SK-N-SH treated with all-trans-retinoic acid at 6 μM for 48 hours (cell line): ENCODE measurements at regions not wholly inside any gene's neighbourhood (a gene's known extent, or its start where the extent isn't known, plus 50 kb on each side); places are given as distances from the start of the nearest gene placed in this dataset.

ENCODE experiments used
- ATAC-seq: fragments of 200-7000 bp; cut with Tn5 transposase; 3 replicates; pipeline ENCODE4 v1.9.1; 2020; ENCODE audit warnings: mild to moderate bottlenecking, moderate library complexity
- ARNTL ChIP-seq: fragments of 450-650 bp; formaldehyde crosslinking; IDR thresholded peaks from 2 replicates; pipeline ENCODE4 v1.5.0; 2020; ENCODE audit warnings: low read depth, mild to moderate bottlenecking, moderate library complexity, borderline replicate concordance
- BACH2 ChIP-seq: fragments of 250-450 bp; sonication (Bioruptor Pico); IDR thresholded peaks from 2 replicates; pipeline ENCODE4 v1.9.0; 2021; ENCODE audit warnings: mild to moderate bottlenecking, borderline replicate concordance
- CREB5 ChIP-seq: fragments of 250-450 bp; sonication (Bioruptor Pico); IDR thresholded peaks from 2 replicates; pipeline ENCODE4 v1.5.1; 2020; ENCODE audit warnings: low read depth, mild to moderate bottlenecking, moderate library complexity
- CSDC2 ChIP-seq: fragments of 250-450 bp; sonication (Bioruptor Pico); IDR thresholded peaks from 2 replicates; pipeline ENCODE4 v1.5.0; 2020; ENCODE audit warnings: mild to moderate bottlenecking, moderate library complexity
- CSRNP3 ChIP-seq: fragments of 250-450 bp; sonication (Bioruptor Pico); IDR thresholded peaks from 2 replicates; pipeline ENCODE4 v1.5.1; 2021; ENCODE audit warnings: mild to moderate bottlenecking, moderate library complexity
- ESRRG ChIP-seq: fragments of 250-450 bp; sonication (Bioruptor Pico); IDR thresholded peaks from 2 replicates; pipeline ENCODE4 v1.6.1; 2021; ENCODE audit warnings: mild to moderate bottlenecking
- ISL1 ChIP-seq: fragments of 250-450 bp; sonication (Bioruptor Pico); IDR thresholded peaks from 2 replicates; pipeline ENCODE4 v2.1.2; 2022; ENCODE audit warnings: mild to moderate bottlenecking, moderate library complexity
- OSR1 ChIP-seq: fragments of 250-450 bp; sonication (Bioruptor Pico); IDR thresholded peaks from 2 replicates; pipeline ENCODE4 v1.8.0; 2022; ENCODE audit warnings: moderate library complexity, mild to moderate bottlenecking, inconsistent platforms
- POU6F1 ChIP-seq: fragments of 250-450 bp; sonication (Bioruptor Pico); IDR thresholded peaks from 2 replicates; pipeline ENCODE4 v1.8.0; 2021; ENCODE audit warnings: low read depth, mild to moderate bottlenecking, moderate library complexity, borderline replicate concordance
- PPARA ChIP-seq: fragments of 250-450 bp; sonication (Bioruptor Pico); IDR thresholded peaks from 2 replicates; pipeline ENCODE4 v1.5.0; 2020; ENCODE audit warnings: mild to moderate bottlenecking, borderline replicate concordance
- RARB ChIP-seq: fragments of 250-450 bp; sonication (Bioruptor Pico); IDR thresholded peaks from 2 replicates; pipeline ENCODE4 v1.8.0; 2021; ENCODE audit warnings: mild to moderate bottlenecking, moderate library complexity
- SNAI2 ChIP-seq: fragments of 250-450 bp; sonication (Bioruptor Pico); IDR thresholded peaks from 2 replicates; pipeline ENCODE4 v1.5.0; 2020; ENCODE audit warnings: mild to moderate bottlenecking, moderate library complexity
- TCF4 ChIP-seq: fragments of 250-450 bp; sonication (Bioruptor Pico); IDR thresholded peaks from 2 replicates; pipeline ENCODE4 v1.8.0; 2021; ENCODE audit warnings: mild to moderate bottlenecking, moderate library complexity, borderline replicate concordance
- TOX ChIP-seq: fragments of 250-450 bp; sonication (Bioruptor Pico); IDR thresholded peaks from 2 replicates; pipeline ENCODE4 v1.8.0; 2021; ENCODE audit warnings: mild to moderate bottlenecking, moderate library complexity, borderline replicate concordance
- TSHZ2 ChIP-seq: fragments of 250-450 bp; sonication (Bioruptor Pico); IDR thresholded peaks from 2 replicates; pipeline ENCODE4 v1.5.0; 2020; ENCODE audit warnings: mild to moderate bottlenecking, moderate library complexity
- ZC3H10 ChIP-seq: fragments of 250-450 bp; sonication (Bioruptor Pico); IDR thresholded peaks from 2 replicates; pipeline ENCODE4 v1.5.1; 2021; ENCODE audit warnings: mild to moderate bottlenecking, moderate library complexity
- ZFP3 ChIP-seq: fragments of 250-450 bp; sonication (Bioruptor Pico); IDR thresholded peaks from 2 replicates; pipeline ENCODE4 v1.5.0; 2020; ENCODE audit warnings: mild to moderate bottlenecking, moderate library complexity
- ZFP30 ChIP-seq: fragments of 450-650 bp; formaldehyde crosslinking; IDR thresholded peaks from 2 replicates; pipeline ENCODE4 v1.5.0; 2022; ENCODE audit warnings: mild to moderate bottlenecking, moderate library complexity
- ZNF565 ChIP-seq: fragments of 450-650 bp; formaldehyde crosslinking; conservative IDR thresholded peaks from 2 replicates; pipeline ENCODE4 v1.5.0; 2020; ENCODE audit warnings: low read depth, mild to moderate bottlenecking, moderate library complexity
- ZNF70 ChIP-seq: fragments of 450-650 bp; formaldehyde crosslinking; IDR thresholded peaks from 2 replicates; pipeline ENCODE4 v1.5.0; 2020; ENCODE audit warnings: mild to moderate bottlenecking, moderate library complexity
- TF ChIP-seq, protein P1 (sequence below): fragments of 250-450 bp; sonication (Bioruptor Pico); IDR thresholded peaks from 2 replicates; pipeline ENCODE4 v1.8.0; 2020; ENCODE audit warnings: mild to moderate bottlenecking, moderate library complexity, borderline replicate concordance

- no peak for ATAC-seq
- TF ChIP-seq OSR1, result no peak
- no peak for TF ChIP-seq CREB5 (CRISPR knock-in tag)
- no peak for TF ChIP-seq TCF4 (CRISPR knock-in tag)
- TF ChIP-seq ESRRG (CRISPR knock-in tag), result no peak
- TF ChIP-seq, protein P1, sequence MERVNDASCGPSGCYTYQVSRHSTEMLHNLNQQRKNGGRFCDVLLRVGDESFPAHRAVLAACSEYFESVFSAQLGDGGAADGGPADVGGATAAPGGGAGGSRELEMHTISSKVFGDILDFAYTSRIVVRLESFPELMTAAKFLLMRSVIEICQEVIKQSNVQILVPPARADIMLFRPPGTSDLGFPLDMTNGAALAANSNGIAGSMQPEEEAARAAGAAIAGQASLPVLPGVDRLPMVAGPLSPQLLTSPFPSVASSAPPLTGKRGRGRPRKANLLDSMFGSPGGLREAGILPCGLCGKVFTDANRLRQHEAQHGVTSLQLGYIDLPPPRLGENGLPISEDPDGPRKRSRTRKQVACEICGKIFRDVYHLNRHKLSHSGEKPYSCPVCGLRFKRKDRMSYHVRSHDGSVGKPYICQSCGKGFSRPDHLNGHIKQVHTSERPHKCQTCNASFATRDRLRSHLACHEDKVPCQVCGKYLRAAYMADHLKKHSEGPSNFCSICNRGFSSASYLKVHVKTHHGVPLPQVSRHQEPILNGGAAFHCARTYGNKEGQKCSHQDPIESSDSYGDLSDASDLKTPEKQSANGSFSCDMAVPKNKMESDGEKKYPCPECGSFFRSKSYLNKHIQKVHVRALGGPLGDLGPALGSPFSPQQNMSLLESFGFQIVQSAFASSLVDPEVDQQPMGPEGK (CRISPR knock-in tag), result no peak
- TF ChIP-seq BACH2 (CRISPR knock-in tag), result no peak
- TF ChIP-seq ISL1, result no peak
- TF ChIP-seq ZFP30 (CRISPR knock-in tag), result no peak
- no peak for TF ChIP-seq ARNTL (CRISPR knock-in tag)
- TF ChIP-seq ZNF565 (CRISPR knock-in tag), result no peak
- TF ChIP-seq ZC3H10 (CRISPR knock-in tag), result no peak
- no peak for TF ChIP-seq CSRNP3
- no peak for TF ChIP-seq SNAI2 (CRISPR knock-in tag)
- no peak for TF ChIP-seq POU6F1
- TF ChIP-seq CSDC2 (CRISPR knock-in tag), result no peak
- no peak for TF ChIP-seq ZFP3 (CRISPR knock-in tag)
- no peak for TF ChIP-seq ZNF70 (CRISPR knock-in tag)
- TF ChIP-seq TSHZ2 (CRISPR knock-in tag), result no peak
Measured at GRCh38 chr2:186065491-186065890, 326.9 kb downstream of the FSIP2 start.

GRCh38 chr2:186068139-186068801 is 329.7 kb downstream of the FSIP2 start:
- ATAC-seq, result peak; percentile 85
- peak; percentile 100 for TF ChIP-seq TCF4 (CRISPR knock-in tag)
- no peak for TF ChIP-seq TOX (CRISPR knock-in tag)
- TF ChIP-seq PPARA (CRISPR knock-in tag), result peak; percentile 76; the same call in 1 of the 2 replicates
- TF ChIP-seq ESRRG (CRISPR knock-in tag), result no peak
- TF ChIP-seq ZFP3 (CRISPR knock-in tag), result no peak
- 0 out of 2 replicates have a peak, but pooled peaks have one; percentile 11 for TF ChIP-seq ARNTL (CRISPR knock-in tag)
- TF ChIP-seq CREB5 (CRISPR knock-in tag), result no peak
- no peak for TF ChIP-seq ZFP30 (CRISPR knock-in tag)
- no peak for TF ChIP-seq BACH2 (CRISPR knock-in tag)
- TF ChIP-seq POU6F1, result no peak
- TF ChIP-seq RARB (CRISPR knock-in tag), result no peak
- TF ChIP-seq, protein P1 (CRISPR knock-in tag), result no peak
- no peak for TF ChIP-seq ZNF70 (CRISPR knock-in tag)
